ENCODE measurements at regions not wholly inside any gene's neighbourhood (a gene's known extent, or its start where the extent isn't known, plus 50 kb on each side); places are given as distances from the start of the nearest gene placed in this dataset.

- TF ChIP-seq POLR2AphosphoS5 (IDR thresholded peaks at IDR 0.05) (no peak), POLR2A (IDR thresholded peaks at IDR 0.05) (no peak)
These were observed 109.4 kb downstream of the ZNF518B start for GRCh38 chr4:10347815-10348214.

All from prostate gland (tissue), 1 donor.